ENCODE measurements at regions not wholly inside any gene's neighbourhood (a gene's known extent, or its start where the extent isn't known, plus 50 kb on each side); places are given as distances from the start of the nearest gene placed in this dataset.

DNA sequence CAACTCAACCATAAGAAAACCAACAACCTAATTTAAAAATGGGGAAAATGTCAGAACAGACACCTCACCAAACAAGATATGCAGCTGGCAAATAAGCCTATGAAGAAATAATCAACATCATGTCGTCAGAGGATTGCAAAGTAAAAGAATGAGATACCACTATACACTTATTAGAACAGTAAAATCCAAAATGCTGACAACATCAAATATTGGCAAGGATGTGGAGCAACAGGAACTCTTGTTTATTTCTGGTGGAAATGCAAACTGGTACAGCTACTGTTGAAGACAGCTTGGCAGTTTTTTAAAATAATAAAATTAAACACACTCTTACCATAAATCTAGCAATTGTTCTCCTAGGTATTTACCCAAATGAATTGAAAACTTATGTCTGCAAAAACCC lies 140.7 kb upstream of the B3GAT1 start:
- DNase-seq (ENCODE audit: low spot score), result no peak

DNA sequence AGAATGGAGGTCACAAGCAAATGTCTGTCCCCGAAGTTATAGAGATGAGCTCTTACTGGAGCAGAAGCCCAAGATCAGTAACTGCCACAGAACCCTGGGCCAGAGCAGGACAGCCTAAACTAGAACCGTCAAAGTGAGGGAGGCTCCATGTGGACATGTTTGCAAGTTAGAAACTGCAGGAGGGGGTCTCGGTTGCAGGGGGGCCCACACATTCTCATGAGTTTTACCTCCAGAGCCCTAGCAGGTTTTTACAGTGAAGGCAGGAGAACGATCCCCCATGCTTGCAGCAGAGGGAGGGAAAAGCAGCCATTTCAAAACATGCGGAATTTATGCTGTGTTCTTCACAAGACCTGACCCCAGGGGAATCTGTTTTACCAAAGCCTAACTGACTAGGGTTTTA lies 133.5 kb upstream of the B3GAT1 start:
- no peak for DNase-seq (ENCODE audit: low spot score)

DNA sequence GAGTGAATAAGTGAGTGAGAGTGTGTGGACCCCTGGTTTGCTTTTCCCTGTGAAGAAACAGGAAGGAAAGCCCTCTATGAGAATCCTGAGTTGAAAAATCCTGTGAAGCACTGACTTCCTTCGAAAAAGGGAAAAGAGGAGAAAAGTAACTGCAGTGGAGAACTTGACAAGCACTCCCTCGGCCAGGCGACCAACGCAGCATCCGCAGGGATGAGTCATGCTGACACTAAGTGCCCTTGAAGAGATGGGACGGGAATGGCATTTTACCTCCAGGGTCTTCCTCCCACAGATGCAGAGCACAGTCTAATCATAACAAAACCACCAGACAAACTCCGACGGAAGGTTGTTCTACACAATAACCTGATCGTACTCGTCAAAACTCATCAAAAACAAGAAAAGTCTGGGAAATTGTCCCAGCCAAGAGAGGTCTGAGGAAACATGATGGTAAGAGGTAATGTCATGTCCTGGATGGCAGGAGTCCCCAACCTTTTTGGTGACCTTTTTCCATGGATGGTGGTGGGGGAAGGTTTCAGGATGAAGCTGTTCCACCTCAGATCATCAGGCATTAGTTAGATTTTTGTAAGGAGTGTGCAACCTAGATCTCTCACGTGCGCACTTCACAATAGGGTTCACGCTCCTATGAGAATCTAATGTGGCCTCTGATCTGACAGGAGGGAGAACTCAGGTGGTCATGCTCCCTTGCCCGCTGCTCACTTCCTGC lies 132.2 kb upstream of the B3GAT1 start:
- no peak for DNase-seq (ENCODE audit: low spot score)

DNA sequence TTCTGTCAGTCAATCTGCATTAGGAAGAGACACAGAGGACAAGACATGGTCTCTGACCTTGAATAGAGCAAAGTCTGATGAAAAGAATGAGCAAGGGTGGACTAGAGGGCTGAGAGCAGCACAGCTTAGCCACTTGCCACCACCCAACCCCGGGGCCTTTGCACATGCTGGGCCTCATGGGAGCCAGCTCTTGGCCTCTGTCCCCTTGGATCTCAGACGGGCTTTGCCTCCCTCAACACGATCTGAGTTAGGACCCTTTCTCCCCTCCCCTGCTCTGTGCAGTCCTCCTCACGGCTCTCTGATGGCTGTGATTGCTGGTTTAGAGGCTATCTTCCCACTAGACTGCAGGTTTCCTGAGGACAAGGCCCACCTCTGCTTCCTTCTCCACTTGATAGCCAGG lies 131.6 kb upstream of the B3GAT1 start:
- DNase-seq (ENCODE audit: low spot score), result no peak

DNA sequence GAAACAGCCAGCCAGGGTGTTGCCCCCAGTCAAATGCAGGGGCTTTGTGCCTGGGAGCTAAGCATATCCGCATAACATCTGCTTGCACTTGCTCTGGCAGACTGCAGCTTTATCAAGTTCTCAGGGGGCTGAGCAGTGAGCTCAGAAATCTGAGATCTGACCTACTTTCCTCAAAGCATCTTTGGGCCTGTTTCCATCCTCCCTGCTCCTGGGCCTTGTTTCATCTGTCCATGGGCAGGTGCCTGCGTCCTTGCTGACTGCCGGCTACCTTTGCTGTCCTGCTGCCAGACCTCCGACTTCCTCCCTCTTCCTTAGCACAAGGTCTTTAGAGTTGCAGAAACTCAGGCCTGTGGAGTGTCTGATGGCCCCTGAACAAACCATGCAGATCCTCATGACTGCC lies 131.2 kb upstream of the B3GAT1 start:
- DNase-seq (ENCODE audit: low spot score), result no peak

DNA sequence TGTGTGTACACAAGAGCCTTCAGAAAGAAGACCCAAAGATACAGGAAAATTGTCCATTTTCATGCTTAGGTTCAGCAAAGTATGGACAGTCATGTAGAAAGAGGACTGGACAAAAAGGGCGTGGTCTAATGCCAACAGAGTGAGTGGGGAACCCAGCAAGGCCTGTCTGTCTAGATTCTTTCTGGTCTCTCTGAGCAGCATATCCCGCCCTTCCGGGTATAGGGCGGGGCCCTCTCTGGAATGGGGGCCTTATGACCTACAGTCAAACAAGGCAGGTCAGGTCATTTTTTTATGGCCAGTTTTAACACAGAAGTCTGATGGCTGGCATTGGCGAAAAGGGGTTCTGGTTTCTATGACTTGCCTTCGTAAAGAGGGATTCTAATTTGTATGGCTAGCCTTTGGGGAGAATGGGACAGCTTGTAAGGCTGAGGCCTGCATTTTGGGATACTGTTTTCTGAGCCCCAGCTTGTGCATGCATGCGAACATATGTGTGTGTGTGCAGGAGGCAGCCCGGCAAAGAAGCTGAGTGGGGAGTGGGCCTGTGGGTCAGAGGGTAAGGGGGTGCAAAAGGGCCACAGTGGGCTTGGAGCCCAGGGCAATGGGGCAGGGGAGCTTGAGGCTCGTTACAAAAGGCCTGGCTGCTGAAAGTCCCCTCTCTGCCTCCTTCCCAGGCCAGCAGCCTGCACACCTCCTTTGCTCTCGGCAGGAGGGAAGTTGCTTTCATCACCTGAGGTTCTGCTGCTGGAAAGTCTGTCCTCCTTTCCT lies 130.5 kb upstream of the B3GAT1 start:
- DNase-seq (ENCODE audit: low spot score), result no peak

DNA sequence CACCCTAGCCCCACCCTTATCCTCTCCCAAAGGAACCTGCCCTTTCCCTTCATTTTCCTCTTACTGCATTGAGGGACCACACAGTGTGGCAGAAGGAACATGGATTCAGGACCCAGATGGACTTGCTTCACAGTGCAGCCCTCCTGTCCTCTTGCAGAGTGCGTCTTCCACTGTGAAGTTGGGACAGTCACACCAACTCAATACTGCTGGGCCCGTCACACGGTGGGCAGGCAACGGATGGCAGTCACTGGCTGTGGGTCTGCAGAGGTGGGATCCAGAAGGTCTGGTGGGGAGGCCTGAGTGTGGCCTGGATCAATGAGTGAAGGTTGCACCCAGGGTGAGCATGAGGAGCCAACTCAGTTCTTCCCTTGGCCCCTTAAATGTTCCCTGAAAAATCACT lies 129.9 kb upstream of the B3GAT1 start:
- no peak for DNase-seq (ENCODE audit: low spot score)

DNA sequence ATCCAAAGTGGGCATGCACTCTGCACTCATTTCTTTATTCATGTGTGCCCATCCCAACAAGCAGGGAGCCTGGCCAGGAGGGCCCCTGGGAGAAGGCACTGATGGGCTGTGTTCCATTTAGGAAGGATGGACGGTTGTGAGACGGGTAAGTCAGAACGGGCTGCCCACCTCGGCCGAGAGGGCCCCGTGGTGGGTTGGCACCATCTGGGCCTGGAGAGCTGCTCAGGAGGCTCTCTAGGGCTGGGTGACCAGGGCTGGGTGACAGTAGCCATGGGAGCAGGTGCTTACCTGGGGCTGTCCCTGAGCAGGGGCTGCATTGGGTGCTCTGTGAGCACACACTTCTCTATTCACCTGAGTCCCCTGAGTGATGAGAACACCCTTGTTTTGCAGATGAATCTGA lies 129.3 kb upstream of the B3GAT1 start:
- DNase-seq (ENCODE audit: low spot score), result no peak

DNA sequence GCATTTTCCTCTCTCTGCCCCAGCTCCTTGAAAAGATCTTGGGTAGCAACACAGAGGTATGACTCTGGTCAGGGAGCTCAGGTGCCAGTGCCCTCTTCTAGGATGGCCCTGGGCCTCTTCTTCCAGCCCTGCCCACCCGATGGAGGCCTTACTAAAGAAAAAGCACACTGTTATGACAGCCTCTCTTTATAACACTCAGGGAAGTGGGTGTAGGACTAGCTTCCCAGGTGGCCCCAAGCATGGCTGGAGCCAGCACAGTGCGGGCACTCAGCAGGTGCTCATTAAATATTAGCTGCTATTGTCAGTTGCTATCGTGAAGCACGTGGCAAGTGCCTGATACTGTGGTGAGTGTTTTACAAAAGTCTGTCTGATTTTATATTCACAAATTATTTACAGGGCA lies 127.2 kb upstream of the B3GAT1 start:
- DNase-seq (ENCODE audit: low spot score), result no peak

DNA sequence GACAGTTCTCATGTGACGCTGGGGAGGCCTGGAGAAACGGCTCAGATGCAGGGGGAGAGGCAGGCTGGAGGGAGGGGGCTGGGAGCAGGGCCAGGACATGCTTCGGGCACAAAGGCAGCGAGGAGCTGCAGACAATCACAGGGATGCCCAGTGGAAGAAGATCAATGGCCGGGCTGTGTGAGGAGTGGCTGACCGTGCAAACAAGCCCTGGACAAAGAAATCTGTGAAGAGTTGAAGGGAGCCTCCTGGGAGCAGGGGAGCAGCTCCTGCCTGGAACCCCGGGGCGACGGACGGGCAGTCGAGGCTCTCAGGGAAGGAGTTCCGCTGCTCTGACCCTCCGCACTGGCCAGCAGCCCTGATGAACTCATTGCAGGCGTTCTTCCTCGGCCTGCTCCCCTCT lies 126.7 kb upstream of the B3GAT1 start:
- no peak for DNase-seq (ENCODE audit: low spot score)

DNA sequence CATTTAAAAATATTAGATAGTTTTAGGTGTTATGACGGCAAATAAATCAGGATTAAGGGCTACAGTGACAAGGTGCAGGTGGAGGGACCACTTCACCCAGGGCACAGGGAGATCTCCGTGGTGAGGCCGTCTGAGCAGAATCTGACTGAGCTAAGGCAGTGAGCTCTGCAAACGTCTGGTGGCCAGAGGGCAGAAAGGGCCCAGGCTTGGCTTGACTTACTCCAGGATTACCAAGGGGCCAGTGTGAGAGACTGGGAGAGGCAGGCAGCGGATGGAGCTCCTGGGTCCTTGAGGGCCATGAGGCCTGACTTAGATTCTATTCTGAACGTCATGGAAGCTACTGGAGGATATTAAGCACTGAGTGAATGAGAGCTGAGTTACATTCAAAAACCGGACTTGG lies 125.9 kb upstream of the B3GAT1 start:
- DNase-seq (ENCODE audit: low spot score), result no peak

DNA sequence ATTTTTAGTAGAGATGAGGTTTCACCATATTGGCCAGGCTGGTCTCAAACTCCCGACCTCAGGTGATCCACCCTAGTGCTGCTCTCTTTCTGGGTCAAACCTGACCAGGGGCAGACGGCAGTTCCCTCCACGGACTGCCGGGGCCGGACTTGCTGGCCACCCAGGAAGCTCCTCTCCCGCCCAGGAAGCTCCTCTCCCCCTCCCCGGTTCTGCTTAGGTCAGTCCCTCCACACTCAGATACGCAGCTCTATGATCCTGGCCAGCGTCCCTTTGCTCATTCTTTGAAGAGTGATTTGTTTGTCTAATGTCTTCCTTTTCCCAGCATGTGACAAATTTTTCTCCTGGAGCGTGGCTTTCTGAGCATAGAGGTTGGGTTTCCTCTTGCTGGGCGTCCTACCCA lies 125.3 kb upstream of the B3GAT1 start:
- no peak for DNase-seq (ENCODE audit: low spot score)

DNA sequence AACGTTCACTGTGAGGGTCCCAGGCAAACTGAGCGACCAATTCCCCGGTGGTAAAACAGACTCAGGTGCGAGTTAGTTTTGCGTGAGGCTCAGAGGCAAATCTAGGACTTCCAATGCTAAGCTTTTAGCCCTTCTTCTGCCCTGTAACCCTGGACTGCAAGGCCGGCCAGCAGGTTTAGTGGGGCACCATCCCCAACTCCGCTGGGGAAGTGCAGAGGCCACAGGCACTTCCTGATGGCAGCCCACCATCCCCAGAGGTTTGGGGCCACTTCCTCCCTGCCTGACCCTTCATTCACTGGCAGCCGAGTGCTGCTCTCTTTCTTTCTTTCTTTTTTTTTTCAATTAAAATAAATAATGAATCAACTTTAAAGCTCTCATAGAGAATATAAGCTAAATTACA lies 124.6 kb upstream of the B3GAT1 start:
- DNase-seq (ENCODE audit: low spot score), result no peak

DNA sequence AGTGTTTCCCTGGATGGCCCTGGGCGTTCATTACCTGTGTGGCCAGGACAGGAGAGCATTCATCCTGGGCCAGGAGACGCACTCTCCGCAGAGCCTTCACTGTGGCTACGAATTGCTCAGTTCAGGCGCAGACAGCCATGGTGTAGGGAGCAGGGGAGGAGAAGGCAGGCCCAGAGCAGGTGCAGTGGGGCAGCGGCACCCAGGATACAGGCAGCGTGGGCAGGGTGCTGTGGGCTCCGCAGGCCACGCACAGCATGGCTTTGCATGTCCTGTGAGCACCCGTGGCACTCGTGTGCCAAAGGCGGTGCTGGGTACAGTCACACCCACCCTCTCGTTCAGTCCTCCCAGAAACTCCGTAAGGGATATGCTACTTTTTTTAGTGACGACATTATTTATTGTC lies 124.2 kb upstream of the B3GAT1 start:
- no peak for DNase-seq (ENCODE audit: low spot score)

DNA sequence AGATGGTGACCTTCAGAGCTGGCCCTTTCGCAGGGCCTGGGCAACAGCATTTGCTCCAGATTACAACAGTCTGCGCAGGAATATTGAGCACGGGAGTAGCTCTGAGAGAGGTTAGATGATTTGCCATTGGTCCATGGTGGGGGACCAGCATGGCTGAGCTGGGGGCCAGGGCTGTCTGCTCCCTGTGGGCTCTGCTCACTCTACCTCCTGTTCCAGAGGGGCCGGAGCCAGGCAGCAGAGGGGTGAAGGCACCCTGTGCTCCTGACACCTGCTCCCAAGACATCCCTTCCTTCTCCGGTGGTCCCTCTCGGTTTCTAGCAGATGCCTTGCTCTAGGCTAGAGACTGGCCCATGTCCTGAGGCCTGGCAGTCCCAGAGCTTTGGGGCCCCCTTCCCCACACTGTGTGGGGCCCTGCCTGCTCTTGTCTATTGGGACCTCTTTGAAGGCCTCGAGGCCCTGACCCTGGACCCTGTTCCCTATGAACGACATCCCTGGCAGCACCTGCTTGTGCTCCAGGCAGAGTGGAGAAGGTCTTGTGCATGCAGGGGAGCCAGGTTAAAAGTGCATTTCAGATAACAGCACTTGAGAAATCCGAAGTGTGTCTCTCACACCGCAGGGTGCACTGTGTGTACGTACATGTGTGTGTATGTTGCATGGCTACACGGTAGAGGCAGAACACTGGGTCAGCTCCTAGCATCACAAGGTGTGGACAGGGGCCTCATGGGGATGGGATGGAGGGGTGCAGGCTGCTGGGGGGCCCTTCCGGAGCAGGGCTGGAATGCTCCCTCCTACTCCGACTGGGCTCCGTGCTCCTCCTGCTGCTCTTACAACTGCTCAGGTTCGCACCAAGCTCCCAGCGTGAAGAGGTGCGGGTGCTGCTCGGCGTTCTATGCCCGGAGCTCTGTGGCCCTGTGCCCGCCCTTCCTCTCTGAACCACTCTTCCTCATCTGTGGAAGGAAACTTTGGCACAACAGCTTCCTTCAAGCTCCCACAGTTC lies 123.3 kb upstream of the B3GAT1 start:
- no peak for DNase-seq (ENCODE audit: low spot score)

DNA sequence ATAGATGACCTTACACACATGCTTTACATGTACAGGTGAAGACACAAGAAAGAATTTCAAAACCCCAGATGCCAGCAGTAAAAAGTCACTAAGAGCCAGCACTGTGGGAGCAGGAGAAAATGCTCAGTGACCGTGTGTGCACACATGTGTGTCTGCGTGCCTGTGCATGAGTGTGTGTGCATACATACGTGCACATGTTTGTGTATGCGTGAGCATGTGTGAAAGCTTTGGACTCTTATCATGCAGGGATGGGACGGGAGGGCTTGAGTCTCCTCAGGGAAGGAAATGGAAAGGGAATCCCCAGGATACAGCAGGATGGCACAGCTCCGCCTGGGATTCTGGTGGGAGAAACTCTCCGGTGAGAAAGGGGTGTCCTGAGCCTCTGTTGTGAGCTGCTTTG lies 121.5 kb upstream of the B3GAT1 start:
- no peak for DNase-seq (ENCODE audit: low spot score)

DNA sequence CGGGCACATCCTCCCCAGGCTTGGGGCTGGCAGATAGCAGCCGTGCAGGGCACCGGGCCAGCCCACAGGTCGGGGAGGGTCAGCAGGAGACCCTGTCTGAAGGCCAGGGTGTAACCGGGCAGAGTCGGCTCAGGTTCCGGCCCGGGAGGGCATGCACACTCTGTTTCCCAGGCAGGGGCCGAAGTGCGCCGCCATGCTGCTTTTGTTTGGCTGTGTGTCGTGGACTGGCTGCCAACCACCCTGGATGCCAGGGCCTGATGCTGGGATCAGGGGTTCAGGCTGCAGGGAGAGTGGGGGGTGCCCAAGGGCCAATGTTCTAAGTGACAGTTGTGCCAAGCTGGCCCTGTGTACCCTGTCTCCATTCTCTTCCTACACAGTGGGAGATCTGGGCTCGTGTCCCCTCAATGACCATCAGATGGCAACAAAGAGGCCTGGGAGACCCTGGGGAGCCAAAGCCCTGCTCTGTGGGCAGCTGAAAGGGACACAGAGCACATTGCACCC lies 120.9 kb upstream of the B3GAT1 start:
- DNase-seq (ENCODE audit: low spot score), result no peak

DNA sequence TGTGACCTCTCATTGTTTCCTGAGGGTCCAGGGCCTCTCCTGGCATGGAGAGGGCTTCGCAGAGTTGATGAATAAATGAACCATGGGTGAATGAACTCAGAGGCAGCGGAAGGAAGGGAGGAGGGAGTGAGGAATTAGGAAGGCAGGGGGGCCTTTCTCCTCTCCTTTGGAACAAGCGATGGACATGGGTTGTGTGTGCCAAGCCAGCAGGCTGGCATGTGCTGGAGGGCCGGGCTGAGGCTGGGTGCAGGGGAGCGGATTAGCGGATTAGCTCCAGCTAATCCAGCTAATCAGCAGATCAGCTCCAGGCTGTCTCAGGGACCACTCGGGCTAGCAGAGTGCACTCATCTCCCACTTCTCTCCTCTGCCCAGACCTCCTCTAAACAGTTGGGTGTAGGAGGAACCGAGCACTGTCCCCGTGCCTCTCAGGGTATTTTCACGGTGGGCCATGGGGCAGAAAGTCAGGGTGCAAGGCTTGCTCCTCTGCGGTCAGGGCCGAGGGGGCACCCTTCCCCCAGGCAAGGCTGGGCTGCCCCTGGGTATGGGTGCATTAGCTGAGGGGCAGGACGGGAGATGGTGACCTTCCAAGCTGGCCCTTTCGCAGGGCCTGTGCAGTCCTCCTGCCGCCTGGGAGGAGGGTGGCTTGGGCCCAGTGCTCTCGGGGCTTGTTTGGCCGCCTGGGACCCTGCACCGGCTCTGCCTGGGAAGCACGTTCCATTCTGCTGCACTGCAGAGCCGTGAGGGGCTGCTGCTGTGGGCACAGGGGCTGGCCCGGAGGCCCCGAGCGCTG lies 120.3 kb upstream of the B3GAT1 start:
- DNase-seq (ENCODE audit: low spot score), result no peak

DNA sequence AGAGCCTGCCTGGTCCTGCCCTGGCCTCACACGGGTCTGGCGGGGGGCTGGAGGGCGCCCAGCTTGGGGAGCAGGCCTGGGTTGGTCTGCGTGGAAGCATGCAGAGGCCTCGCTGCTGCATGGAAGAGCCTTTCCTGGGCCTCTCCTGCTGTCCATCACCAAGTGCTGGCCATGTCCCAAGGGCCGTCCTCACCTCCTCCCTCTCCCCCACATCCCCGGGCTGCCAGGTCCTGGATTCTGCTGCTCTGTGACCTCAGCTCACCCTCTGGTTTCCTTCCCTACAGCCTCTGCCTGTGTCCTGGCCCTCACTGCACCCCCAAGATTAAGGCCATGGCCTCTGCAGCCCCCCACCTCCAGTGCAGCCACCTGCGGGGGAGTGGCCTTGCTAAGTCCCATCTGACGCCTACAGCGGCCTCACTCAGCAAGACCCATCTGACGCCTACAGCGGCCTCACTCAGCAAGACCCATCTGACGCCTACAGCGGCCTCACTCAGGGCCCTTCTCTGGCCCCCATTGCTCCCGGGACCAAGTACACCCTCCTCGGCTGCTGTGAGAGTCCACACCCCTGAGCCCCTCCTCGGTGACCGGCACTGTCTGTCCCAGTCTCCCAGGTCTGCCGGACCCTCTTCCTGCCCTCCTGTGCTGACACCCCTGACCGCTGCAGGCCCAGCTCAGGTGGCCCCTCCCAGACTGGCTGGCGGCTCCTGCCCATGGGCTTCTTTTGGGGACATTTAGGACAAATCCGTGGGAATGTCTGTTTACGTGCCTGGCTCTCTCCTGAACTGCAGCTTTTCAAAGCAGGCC lies 119.5 kb upstream of the B3GAT1 start:
- no peak for DNase-seq (ENCODE audit: low spot score)

DNA sequence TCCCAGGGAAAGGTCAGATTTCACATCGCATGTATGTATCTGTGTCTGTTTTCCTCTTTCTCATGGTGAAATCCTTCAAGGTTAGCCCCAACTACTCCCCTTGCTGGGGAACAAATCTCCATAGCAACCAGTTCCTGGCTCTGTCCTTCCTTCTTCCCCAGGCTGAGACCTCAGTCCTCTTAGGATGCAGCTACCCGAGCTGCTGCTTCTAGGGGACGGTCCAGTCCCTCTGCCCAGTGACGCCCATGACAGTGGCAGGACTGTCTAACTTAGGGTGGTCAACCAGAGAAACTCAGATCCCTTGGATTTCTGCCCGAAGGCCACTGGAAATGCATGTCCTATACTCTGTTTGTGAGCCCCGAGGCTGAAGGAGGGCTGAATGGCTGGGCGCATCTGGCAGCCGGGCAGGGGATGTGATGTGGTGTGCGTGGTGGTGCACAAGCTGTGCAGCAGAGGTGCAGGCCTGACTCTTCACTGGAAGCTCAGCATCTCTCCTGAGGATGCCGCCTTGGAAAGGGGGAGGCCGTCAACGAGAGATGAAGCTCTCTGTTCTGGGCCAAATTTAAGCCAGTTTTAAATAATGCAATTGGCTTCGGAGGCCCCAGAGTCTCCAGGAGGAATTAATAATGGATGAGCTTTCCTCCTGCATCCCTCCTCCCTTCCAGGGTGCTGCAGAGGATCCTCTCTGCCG lies 118.7 kb upstream of the B3GAT1 start:
- DNase-seq (ENCODE audit: low spot score), result no peak

Measured in hepatic stellate cell (primary cell).